ENCODE measurements at regions not wholly inside any gene's neighbourhood (a gene's known extent, or its start where the extent isn't known, plus 50 kb on each side); places are given as distances from the start of the nearest gene placed in this dataset.

DNA sequence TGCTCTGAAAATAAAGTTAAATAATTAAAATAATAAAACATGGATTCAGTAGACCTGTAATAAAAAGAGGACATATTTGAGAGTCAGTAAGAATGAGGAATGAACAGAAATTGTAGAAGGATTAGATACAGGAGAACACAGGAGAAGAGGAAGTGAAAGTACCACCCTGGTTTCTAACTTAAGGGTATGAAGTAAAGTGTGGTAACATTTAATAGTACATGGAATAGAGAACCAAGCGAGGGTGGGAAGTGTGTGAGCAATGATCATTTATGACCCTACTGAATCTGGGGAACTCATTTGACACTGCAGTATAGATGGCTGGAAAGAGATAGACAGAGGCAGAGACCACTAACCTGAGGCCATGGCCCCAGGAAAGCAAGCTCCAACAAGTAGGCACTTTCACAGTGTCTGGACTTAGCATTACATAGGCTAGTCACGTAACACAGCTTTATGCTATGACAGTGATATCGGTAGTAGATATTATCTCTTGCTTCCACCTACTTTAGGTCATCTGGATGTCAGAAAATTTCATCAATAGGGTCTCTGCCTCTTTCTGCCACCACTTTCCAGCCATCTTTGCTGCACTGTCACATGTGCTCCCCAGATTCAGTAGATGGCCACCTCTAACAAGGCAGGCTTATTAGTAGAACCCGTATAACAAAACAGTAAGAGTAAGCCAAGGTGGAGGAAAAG, 633.9 kb upstream of the MIR17HG start:
- Histone ChIP-seq H3K27me3 (ENCODE audit: control insufficient read depth, insufficient read depth, low read length) (no peaks in the 10 kb centered on the region), H3K36me3 (ENCODE audit: control insufficient read depth, insufficient read depth, low read length) (no peaks in the 10 kb centered on the region), H3K27ac (ENCODE audit: low read length) (no peak overlapping the region), H3K9me3 (ENCODE audit: control insufficient read depth, insufficient read depth, low read length) (no peaks in the 10 kb centered on the region), H3K4me1 (ENCODE audit: control insufficient read depth, insufficient read depth, low read length) (no peaks in the 10 kb centered on the region), H3K4me3 (ENCODE audit: low read length) (no peak overlapping the region)
- TF ChIP-seq, protein P1, sequence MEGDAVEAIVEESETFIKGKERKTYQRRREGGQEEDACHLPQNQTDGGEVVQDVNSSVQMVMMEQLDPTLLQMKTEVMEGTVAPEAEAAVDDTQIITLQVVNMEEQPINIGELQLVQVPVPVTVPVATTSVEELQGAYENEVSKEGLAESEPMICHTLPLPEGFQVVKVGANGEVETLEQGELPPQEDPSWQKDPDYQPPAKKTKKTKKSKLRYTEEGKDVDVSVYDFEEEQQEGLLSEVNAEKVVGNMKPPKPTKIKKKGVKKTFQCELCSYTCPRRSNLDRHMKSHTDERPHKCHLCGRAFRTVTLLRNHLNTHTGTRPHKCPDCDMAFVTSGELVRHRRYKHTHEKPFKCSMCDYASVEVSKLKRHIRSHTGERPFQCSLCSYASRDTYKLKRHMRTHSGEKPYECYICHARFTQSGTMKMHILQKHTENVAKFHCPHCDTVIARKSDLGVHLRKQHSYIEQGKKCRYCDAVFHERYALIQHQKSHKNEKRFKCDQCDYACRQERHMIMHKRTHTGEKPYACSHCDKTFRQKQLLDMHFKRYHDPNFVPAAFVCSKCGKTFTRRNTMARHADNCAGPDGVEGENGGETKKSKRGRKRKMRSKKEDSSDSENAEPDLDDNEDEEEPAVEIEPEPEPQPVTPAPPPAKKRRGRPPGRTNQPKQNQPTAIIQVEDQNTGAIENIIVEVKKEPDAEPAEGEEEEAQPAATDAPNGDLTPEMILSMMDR (IDR thresholded peaks at IDR 0.05): no peak
- Mint-ChIP-seq H3K36me3 (peaks cover 5% of the 10 kb centered on the region), H3K27me3 (ENCODE audit: low read depth in 2 of 2) (no peaks in the 10 kb centered on the region), H3K4me1 (no peaks in the 10 kb centered on the region), H3K9me3 (peaks cover 14 to 17% of the 10 kb centered on the region in 2 donors), H3K4me3 (no peak overlapping the region), H3K27ac (no peak overlapping the region)
- no peak for ATAC-seq
- 84% methylated on average over 3 of the region's 4 CpGs for WGBS (ENCODE audit: insufficient coverage)
- intact Hi-C loops (cut with micrococcal nuclease): no loop called here
- DNase-seq: no peak

DNA sequence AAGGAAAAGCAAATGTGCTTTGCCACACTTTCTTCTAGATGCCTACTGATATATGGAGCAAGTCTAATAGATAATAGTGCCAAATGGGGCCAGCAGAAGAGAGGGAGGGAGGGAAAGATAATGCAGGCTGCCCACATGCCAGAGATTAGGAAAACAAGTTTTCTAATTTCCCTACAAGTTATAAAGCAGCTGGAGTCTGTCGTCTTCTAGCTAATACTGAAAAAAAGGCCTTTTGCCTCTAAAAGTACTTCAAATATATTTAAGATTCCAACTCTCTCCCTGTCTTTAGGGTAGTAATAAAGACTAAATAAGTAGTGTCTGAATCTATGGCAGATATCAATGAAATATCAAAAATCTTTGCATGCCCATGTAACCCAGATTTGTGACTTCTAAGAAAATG, 632.0 kb upstream of the MIR17HG start:
- Histone ChIP-seq H3K27ac (ENCODE audit: low read length) (no peak overlapping the region), H3K4me1 (ENCODE audit: control insufficient read depth, insufficient read depth, low read length) (no peaks in the 10 kb centered on the region), H3K36me3 (ENCODE audit: control insufficient read depth, insufficient read depth, low read length) (no peaks in the 10 kb centered on the region), H3K4me3 (ENCODE audit: low read length) (no peak overlapping the region), H3K27me3 (ENCODE audit: control insufficient read depth, insufficient read depth, low read length) (no peaks in the 10 kb centered on the region), H3K9me3 (ENCODE audit: control insufficient read depth, insufficient read depth, low read length) (no peaks in the 10 kb centered on the region)
- no peak overlapping the region for H3K4me3 Mint-ChIP-seq
- no CpG with 5 or more reads among the region's 1 CpG for WGBS (ENCODE audit: insufficient coverage)
- H3K27me3 Mint-ChIP-seq (ENCODE audit: low read depth in 2 of 2): no peaks in the 10 kb centered on the region
- H3K36me3 Mint-ChIP-seq: peaks cover 5% of the 10 kb centered on the region
- no peak overlapping the region for H3K27ac Mint-ChIP-seq
- no peak for DNase-seq
- peaks cover 10 to 11% of the 10 kb centered on the region in 2 donors for H3K9me3 Mint-ChIP-seq
- intact Hi-C loops (cut with micrococcal nuclease): no loop called here
- ATAC-seq: no peak
- TF ChIP-seq, protein P1 (IDR thresholded peaks at IDR 0.05): no peak
- H3K4me1 Mint-ChIP-seq: no peaks in the 10 kb centered on the region

DNA sequence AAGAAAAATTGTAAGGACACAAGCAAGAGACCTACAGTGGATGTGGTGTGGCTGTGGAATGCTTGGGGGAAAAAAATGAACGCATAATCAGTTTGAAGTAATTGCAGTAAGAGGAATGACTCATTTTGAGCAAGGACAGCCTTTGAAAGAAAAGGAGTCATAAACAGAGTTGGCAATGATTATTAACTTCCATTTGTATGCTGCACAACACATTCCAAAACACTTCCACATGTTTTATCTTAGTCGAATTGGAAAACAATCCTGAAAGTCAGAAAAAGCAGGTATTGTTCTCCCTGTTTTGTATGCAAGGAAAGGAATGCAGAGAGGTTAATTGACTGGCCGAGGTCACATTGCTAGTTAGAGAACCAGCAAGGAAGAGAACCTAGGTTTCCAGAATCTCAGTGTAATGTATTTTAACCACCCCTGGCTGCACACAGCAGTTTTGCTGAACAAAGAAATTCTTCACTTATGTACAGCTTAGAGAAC, 630.0 kb upstream of the MIR17HG start:
- no peaks in the 10 kb centered on the region for H3K4me1 Mint-ChIP-seq
- Histone ChIP-seq H3K9me3 (ENCODE audit: control insufficient read depth, insufficient read depth, low read length) (no peaks in the 10 kb centered on the region), H3K4me3 (ENCODE audit: low read length) (no peak overlapping the region), H3K27ac (ENCODE audit: low read length) (no peak overlapping the region), H3K36me3 (ENCODE audit: control insufficient read depth, insufficient read depth, low read length) (no peaks in the 10 kb centered on the region), H3K4me1 (ENCODE audit: control insufficient read depth, insufficient read depth, low read length) (no peaks in the 10 kb centered on the region), H3K27me3 (ENCODE audit: control insufficient read depth, insufficient read depth, low read length) (no peaks in the 10 kb centered on the region)
- ATAC-seq (no peak), DNase-seq (no peak)
- intact Hi-C loops (cut with micrococcal nuclease): no loop called here
- no peak overlapping the region for H3K27ac Mint-ChIP-seq
- no peak overlapping the region for H3K4me3 Mint-ChIP-seq
- peaks cover 5% of the 10 kb centered on the region for H3K36me3 Mint-ChIP-seq
- peaks cover 12 to 13% of the 10 kb centered on the region in 2 donors for H3K9me3 Mint-ChIP-seq
- 77% methylated on average over 3 of the region's 3 CpGs for WGBS (ENCODE audit: insufficient coverage)
- TF ChIP-seq, protein P1 (IDR thresholded peaks at IDR 0.05): no peak
- no peaks in the 10 kb centered on the region for H3K27me3 Mint-ChIP-seq (ENCODE audit: low read depth in 2 of 2)

DNA sequence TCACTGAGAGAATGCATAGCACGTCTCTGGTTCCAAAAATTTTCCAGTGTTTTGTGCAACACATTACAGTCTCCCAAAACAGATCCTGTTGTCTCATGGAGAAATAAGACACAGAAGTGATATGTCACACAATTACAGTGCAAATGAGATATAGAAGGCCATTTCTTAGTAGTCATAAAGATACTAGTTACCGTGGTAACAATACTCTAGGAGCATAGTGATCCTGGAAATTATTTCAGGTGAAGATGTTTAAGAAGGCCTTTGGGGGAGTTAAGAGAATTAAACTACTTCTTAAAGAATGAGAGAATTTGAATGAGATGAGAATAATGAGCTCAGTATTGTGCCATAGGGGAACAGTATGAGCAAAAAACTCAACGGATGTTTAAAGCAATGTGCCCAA, 628.0 kb upstream of the MIR17HG start:
- DNase-seq: no peak
- TF ChIP-seq, protein P1 (IDR thresholded peaks at IDR 0.05): no peak
- no peak overlapping the region for H3K4me3 Mint-ChIP-seq

More for the DNA sequence above, 628.0 kb upstream of the MIR17HG start:
- H3K36me3 Mint-ChIP-seq: peaks cover 5% of the 10 kb centered on the region
- H3K27me3 Mint-ChIP-seq (ENCODE audit: low read depth in 2 of 2): no peaks in the 10 kb centered on the region
- no peak overlapping the region for H3K27ac ChIP-seq (ENCODE audit: low read length)
- no peak for ATAC-seq
- H3K9me3 Mint-ChIP-seq: peaks cover 7 to 10% of the 10 kb centered on the region in 2 donors
- no peaks in the 10 kb centered on the region for H3K9me3 ChIP-seq (ENCODE audit: control insufficient read depth, insufficient read depth, low read length)
- no peak overlapping the region for H3K27ac Mint-ChIP-seq
- H3K4me3 ChIP-seq (ENCODE audit: low read length): no peak overlapping the region
- H3K36me3 ChIP-seq (ENCODE audit: control insufficient read depth, insufficient read depth, low read length): no peaks in the 10 kb centered on the region
- WGBS (ENCODE audit: insufficient coverage): 89% methylated on average over 3 of the region's 3 CpGs
- H3K27me3 ChIP-seq (ENCODE audit: control insufficient read depth, insufficient read depth, low read length): no peaks in the 10 kb centered on the region
- intact Hi-C loops (cut with micrococcal nuclease): no loop called here
- no peaks in the 10 kb centered on the region for H3K4me1 ChIP-seq (ENCODE audit: control insufficient read depth, insufficient read depth, low read length)
- H3K4me1 Mint-ChIP-seq: no peaks in the 10 kb centered on the region
